ENCODE measurements at regions not wholly inside any gene's neighbourhood (a gene's known extent, or its start where the extent isn't known, plus 50 kb on each side); places are given as distances from the start of the nearest gene placed in this dataset.

GRCh38 chr3:99505200-99505599 is 133.2 kb upstream of the COL8A1 start:
- POLR2A ChIA-PET: no interaction called here
- CTCF ChIA-PET (ENCODE audit: unreplicated experiment): no interaction called here
- H3K4me3 ChIP-seq (ENCODE audit: low read depth, low read length, poor library complexity, severe bottlenecking): no peak overlapping the region
- H2AFZ ChIP-seq (ENCODE audit: low read length): no peak overlapping the region
- BruUV-seq (replicated peaks): no TSS peak
- no peak for TF ChIP-seq CTCF (conservative IDR thresholded peaks at IDR 0.05; ENCODE audit: low read length)
- TF ChIP-seq EZH2phosphoT487 (IDR thresholded peaks at IDR 0.05; ENCODE audit: borderline replicate concordance, low read depth, low read length): no peak
- DNase-seq (ENCODE audit: low spot score): no peak
- no peaks in the 10 kb centered on the region for H3K79me2 ChIP-seq (ENCODE audit: insufficient read depth, low read depth, low read length)
- no peak overlapping the region for H3K4me2 ChIP-seq (ENCODE audit: low read length)
- no peaks in the 10 kb centered on the region for H3K4me1 ChIP-seq (ENCODE audit: insufficient read depth, low read length, poor library complexity, severe bottlenecking)
- H4K20me1 ChIP-seq (ENCODE audit: insufficient read depth, low read length): no peaks in the 10 kb centered on the region
- no peak overlapping the region for H3K27ac ChIP-seq (ENCODE audit: low read depth, low read length, poor library complexity, severe bottlenecking)
- intact Hi-C loops (cut with micrococcal nuclease; ENCODE audit: unreplicated experiment): loop anchor here (10.0 kb wide), 1 partner anchor 250 kb away; no protein-coding TSS in a partner anchor
- H3K9me2 ChIP-seq (ENCODE audit: insufficient read depth, low read length): no peaks in the 10 kb centered on the region
- H3K9me3 ChIP-seq (ENCODE audit: low read length): no peaks in the 10 kb centered on the region
- H3K36me3 ChIP-seq (ENCODE audit: insufficient read depth, low read length): no peaks in the 10 kb centered on the region

GRCh38 chr3:99504258-99504657 is 134.1 kb upstream of the COL8A1 start:
- Histone ChIP-seq H3K4me2 (ENCODE audit: low read length) (no peak overlapping the region), H3K27ac (ENCODE audit: low read depth, low read length, poor library complexity, severe bottlenecking) (no peak overlapping the region), H3K36me3 (ENCODE audit: insufficient read depth, low read length) (no peaks in the 10 kb centered on the region), H2AFZ (ENCODE audit: low read length) (no peak overlapping the region), H3K9me3 (ENCODE audit: low read length) (no peaks in the 10 kb centered on the region), H4K20me1 (ENCODE audit: insufficient read depth, low read length) (no peaks in the 10 kb centered on the region), H3K4me1 (ENCODE audit: insufficient read depth, low read length, poor library complexity, severe bottlenecking) (no peaks in the 10 kb centered on the region), H3K79me2 (ENCODE audit: insufficient read depth, low read depth, low read length) (no peaks in the 10 kb centered on the region), H3K9me2 (ENCODE audit: insufficient read depth, low read length) (no peaks in the 10 kb centered on the region), H3K4me3 (ENCODE audit: low read depth, low read length, poor library complexity, severe bottlenecking) (no peak overlapping the region)
- intact Hi-C loops (cut with micrococcal nuclease; ENCODE audit: unreplicated experiment): loop anchor here (10.0 kb wide), 1 partner anchor 251 kb away; no protein-coding TSS in a partner anchor
- ChIA-PET POLR2A (no interaction called here), CTCF (ENCODE audit: unreplicated experiment) (no interaction called here)
- no TSS peak for BruUV-seq (replicated peaks)
- DNase-seq (ENCODE audit: low spot score): no peak
- no peak for TF ChIP-seq CTCF (conservative IDR thresholded peaks at IDR 0.05; ENCODE audit: low read length)
- TF ChIP-seq EZH2phosphoT487 (IDR thresholded peaks at IDR 0.05; ENCODE audit: borderline replicate concordance, low read depth, low read length): no peak

- CTCF ChIA-PET (ENCODE audit: unreplicated experiment): no interaction called here
- BruUV-seq (replicated peaks): no TSS peak
- Histone ChIP-seq H3K36me3 (ENCODE audit: insufficient read depth, low read length) (no peaks in the 10 kb centered on the region), H3K4me2 (ENCODE audit: low read length) (no peak overlapping the region), H3K4me1 (ENCODE audit: insufficient read depth, low read length, poor library complexity, severe bottlenecking) (no peaks in the 10 kb centered on the region), H3K4me3 (ENCODE audit: low read depth, low read length, poor library complexity, severe bottlenecking) (no peak overlapping the region), H3K79me2 (ENCODE audit: insufficient read depth, low read depth, low read length) (no peaks in the 10 kb centered on the region), H3K9me2 (ENCODE audit: insufficient read depth, low read length) (no peaks in the 10 kb centered on the region), H4K20me1 (ENCODE audit: insufficient read depth, low read length) (no peaks in the 10 kb centered on the region), H3K27ac (ENCODE audit: low read depth, low read length, poor library complexity, severe bottlenecking) (no peak overlapping the region), H2AFZ (ENCODE audit: low read length) (no peak overlapping the region), H3K9me3 (ENCODE audit: low read length) (no peaks in the 10 kb centered on the region)
- no peak for TF ChIP-seq CTCF (conservative IDR thresholded peaks at IDR 0.05; ENCODE audit: low read length)
- TF ChIP-seq EZH2phosphoT487 (IDR thresholded peaks at IDR 0.05; ENCODE audit: borderline replicate concordance, low read depth, low read length): no peak
- POLR2A ChIA-PET: interaction anchor here (0.6 kb wide), 1 partner anchor 247 kb away, joined by 3 read pairs; no protein-coding TSS in a partner anchor
- intact Hi-C loops (cut with micrococcal nuclease; ENCODE audit: unreplicated experiment): loop anchor here (10.0 kb wide), 1 partner anchor 251 kb away; no protein-coding TSS in a partner anchor
- DNase-seq (ENCODE audit: low spot score): no peak
Measured at GRCh38 chr3:99503350-99503749, 135.0 kb upstream of the COL8A1 start.
